HS-5 (cell line): ENCODE measurements at regions not wholly inside any gene's neighbourhood (a gene's known extent, or its start where the extent isn't known, plus 50 kb on each side); places are given as distances from the start of the nearest gene placed in this dataset.
A peak's percentile ranks its signal among the peaks of the same experiment; 100 is the strongest.
"Not testable (repeated sequence)": the region's sequence is repeated elsewhere in the genome, so short reads cannot be mapped to it uniquely, and the experiment has no call there.

Experiments
- DNase-seq: peaks from one replicate; pipeline ENCODE4 v3.0.0-alpha.2; 2012; ENCODE audit warnings: low read depth

DNA sequence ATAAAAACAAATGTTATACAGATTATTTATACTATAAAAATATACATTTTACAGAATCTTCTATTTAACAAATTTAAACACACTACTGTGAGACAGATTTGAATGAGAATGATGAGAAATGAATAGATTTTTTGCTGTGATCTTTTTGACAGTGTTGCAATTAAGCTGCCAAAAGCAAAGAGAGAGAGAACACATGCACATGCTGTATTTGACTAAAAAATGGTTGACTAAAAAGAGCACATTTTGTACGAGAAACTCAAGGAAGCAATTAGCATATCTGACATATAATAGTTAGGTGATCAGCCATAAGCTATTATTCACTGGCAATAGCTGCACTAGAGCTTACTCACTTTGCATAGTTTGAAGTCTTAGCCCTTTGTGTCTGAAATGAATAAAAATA lies 115.8 kb downstream of the SYT10 start:
- DNase-seq = no peak

DNA sequence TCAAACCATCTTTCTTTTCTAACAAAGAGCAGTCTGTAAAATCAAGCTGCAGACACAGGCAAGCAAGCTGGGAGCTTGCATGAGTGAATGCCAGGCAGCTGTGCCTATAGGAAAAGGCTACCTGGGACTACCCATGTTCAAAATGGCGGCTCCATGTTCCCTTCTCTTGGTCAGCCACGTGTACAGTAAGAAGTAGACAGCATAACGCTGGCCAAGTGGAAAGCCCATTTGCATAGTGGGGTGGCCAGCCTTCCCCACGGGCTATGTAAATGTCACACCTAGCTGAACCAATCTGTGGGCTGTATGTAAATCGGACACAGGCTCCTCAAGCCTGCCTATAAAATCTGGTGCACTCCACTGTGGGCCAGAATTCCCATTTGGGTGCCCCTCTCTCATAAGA lies 117.1 kb downstream of the SYT10 start:
- DNase-seq = no peak

GRCh38 chr12:33317746-33318145 lies 121.9 kb downstream of the SYT10 start:
- DNase-seq = no peak

DNA sequence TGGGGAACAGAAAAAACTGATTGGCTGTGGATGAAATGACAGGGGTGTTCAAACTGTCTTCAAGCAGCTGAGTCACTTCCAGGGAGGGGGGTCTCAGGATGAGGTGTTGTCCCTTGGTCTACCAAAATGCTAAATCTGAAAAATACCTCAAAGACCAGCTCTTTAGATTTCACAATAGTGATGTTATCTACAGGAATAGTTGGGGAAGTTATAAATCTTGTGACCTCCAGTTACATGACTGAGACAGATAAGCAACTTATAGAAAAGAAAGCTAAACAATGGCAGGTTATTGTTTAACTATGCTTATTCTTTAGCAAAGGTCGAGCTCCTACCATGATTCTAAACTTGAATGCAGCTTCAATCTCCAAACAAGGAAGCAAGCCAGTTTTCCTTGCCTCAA lies 125.4 kb downstream of the SYT10 start:
- DNase-seq = no peak

DNA sequence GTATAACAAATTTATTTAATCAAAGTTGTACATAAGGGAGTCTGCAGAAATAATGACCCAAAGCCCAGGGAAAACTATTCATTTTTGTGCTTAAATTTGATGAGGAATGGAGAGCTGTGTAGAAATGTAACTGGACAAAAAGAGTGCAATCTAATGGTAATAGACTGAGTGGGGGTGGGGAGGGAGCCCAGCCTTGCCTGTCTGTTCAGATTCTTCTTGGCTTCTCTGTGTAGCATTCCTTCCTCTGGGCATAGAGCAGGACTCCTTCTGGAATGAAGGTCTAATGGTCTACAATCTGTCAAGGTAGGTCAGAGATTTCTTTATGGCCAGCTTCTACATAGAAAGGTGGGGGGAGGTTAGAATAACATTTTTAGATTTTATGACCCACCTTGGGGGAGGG lies 126.1 kb downstream of the SYT10 start:
- DNase-seq = no peak

DNA sequence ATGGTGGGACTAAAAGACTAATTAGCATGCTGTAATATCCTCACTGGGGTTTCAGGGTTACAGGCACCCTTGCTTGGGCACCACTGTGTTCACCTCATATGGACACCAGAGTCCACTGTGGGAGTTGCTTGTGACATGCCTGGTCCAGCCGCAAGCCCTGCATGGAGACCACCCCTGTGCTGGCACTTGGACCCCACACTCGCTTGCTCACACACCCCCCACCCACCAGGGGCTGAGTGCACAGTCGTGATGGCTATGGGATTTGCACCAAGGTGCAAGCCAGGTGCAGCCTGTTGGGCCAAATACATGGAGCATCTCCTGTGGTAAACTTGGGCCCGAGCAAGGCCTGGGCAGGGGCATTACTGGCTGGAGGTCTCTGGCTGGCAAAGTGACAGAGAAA lies 129.1 kb downstream of the SYT10 start:
- DNase-seq = no peak

DNA sequence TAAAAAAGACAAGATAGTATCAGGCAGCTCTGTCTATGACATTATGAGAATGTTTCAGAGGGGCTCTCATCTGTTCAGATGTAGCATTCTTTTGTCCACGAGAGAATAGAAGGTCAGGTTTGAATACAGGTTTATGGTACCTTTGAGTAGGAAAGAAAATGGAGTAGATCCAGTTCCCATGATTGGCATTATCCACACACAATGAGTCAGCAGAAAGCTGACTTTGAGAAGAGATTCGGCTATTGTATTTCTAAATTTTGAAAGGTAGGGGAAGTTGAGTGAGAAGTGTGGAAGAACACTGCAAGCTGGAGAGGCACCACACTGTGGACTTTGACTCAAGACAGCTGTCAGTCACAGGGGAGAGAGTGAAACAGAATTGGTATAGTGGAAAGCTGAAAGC lies 135.4 kb downstream of the SYT10 start:
- no peak for DNase-seq

GRCh38 chr12:33296529-33296928 lies 143.1 kb downstream of the SYT10 start:
- no peak for DNase-seq

- DNase-seq = peak; percentile 10
These were observed 148.9 kb downstream of the SYT10 start for GRCh38 chr12:33290703-33291102.

DNA sequence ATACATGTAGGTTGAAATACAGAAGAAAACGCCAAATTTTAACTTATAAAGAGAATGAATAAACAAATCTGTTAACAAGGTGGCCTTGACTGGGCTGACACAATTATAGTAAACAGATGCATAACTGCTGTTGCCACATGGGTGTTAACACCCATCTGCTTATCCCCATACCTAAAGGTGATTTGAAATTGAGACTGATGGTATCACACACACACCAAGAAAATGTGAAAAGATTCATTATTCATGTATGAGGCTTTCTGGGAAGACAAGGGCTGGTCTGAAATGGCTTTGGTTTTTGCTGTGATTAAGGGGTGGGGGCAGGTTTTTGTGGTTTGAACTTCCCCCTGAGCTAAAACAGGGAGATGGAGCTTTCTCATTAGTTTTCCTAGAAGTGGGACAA lies 156.6 kb downstream of the SYT10 start:
- DNase-seq = no peak

GRCh38 chr12:33277376-33277775 lies 162.2 kb downstream of the SYT10 start:
- DNase-seq = no peak

DNA sequence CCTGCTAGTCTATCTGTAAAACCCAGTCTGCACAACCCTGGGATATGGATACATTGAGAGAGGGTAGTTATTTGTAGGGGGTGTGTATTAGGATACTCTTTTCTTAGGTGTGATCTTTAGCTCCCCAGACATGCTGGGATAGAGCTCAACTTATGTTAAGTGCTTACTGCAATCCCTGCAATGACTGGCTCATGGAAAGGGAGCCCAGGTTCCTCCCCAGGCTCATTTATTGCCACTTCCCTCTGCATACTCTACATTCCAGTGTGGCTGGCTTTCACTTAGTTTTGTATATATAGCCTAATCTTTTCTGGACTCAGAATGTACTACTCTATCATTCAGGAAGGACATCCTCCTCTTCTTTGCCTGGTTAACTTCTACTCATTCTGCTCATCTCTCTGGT lies 172.0 kb downstream of the SYT10 start:
- no peak for DNase-seq

GRCh38 chr12:33265900-33266299 lies 173.7 kb downstream of the SYT10 start:
- DNase-seq = no peak

GRCh38 chr12:33265033-33265731 lies 174.4 kb downstream of the SYT10 start:
- no peak for DNase-seq

- peak; percentile 19 for DNase-seq
These were observed 186.4 kb downstream of the SYT10 start for GRCh38 chr12:33253178-33253577.

- DNase-seq = no peak
These were observed 188.1 kb downstream of the SYT10 start for GRCh38 chr12:33251548-33251947.

DNA sequence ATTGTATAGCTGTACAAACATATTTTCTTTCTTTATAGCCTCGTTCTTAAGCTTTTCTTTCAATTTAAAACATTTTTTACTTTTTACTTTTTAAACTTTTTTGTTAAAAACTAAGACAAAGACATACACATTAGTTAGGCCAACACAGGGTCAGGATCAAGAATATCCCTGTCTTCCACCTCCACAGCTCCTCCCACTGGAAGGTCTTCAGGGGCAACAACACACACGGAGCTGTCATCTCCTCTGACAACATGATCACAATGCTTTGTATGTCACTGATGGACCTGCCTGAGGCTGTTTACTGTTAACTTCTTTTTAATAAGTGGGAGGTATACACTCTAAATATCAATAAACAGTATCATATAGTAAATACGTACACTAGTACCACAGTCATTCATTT lies 191.3 kb downstream of the SYT10 start:
- DNase-seq = no peak

- no peak for DNase-seq
These were observed 192.0 kb downstream of the SYT10 start for GRCh38 chr12:33247625-33248024.

DNA sequence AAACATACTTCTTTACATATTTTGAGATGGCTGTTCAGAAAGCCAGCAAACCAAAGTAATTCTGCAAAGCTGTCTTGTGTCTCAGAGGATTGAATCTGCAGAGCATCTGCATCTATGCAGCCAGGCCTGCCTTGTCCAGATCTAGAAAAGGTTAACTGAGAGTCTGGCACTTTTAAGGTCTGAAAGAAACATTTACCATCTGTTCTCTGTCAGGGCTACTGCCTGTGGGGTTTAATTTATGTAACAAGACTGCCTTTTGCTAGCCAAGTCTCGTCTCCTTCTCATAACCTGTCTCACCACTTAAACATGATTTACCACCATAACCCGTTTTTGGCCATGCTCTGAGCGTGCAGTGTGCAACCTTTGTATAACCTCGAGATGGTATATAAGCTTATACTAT lies 194.2 kb downstream of the SYT10 start:
- DNase-seq = no peak

DNA sequence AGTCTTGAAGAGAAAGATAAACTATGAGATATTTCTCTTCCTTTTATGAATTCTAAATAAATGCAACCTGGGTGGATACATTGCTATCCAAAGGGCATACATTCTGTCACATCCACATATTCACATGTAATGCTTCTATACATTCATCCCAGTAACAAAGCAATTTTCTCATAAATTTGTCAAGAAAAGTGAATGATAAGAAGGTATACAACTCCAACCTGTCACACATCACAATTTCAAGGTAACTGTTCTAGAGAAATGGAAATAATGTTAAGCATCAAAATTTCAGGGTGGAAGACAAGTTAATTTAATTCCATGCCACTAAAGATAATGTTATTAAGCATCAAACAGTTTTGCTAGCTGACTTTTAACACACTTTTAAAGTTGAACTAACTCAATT lies 212.9 kb downstream of the SYT10 start:
- no peak for DNase-seq

- no peak for DNase-seq
These were observed 215.7 kb downstream of the SYT10 start for GRCh38 chr12:33223956-33224355.

DNA sequence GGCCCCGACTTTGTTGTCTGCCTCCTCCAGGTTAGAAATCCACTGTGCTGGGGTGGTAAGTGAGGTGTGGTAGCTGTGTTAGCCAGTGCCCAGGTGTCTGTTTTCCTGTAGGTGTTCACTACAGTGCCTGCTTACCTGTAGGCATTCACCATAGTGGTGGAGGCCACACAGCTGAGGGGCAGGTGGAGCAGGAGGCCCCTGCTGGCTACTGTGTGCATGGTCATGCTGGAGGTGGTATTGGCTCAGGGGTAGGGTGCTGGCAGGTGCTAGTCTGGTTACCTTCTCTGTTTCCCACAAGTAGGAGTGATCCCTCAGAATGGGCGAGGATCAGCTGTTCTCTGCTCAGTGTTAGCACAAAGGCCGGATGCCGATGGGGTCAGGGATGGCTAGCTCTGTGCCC lies 217.3 kb downstream of the SYT10 start:
- DNase-seq = no peak

GRCh38 chr12:33205981-33206380 lies 233.6 kb downstream of the SYT10 start:
- DNase-seq = no peak

DNA sequence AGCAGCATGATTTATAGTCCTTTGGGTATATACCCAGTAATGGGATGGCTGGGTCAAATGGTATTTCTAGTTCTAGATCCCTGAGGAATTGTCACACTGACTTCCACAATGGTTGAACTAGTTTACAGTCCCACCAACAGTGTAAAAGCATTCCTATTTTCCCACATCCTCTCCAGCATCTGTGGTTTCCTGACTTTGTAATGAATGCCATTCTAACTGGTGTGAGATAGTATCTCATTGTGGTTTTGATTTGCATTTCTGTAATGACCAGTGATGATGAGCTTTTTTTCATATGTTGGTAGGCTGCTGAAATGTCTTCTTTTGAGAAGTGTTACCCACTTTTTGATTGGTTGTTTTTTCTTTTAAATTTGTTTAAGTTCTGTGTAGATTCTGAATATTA lies 245.2 kb downstream of the SYT10 start:
- not testable (repeated sequence) for DNase-seq

DNA sequence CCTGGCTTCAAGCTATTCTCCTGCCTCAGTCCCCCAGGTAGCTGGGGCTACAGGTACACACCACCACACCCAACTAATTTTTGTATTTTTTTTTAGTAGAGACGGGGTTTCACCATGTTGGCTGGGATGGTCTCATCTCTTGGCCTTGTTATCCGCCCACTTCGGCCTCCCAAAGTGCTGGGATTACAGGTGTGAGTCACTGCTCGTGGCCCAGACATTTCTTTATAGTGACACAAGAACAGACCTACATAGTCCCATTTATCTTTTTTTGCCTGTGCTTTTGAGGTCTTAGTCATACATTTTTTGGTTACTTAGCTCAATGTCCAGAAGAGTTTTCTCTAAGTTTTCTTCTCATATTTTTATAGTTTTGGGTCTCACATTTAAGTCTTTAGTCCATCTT lies 247.4 kb downstream of the SYT10 start:
- DNase-seq = no peak
